ENCODE measurements at regions not wholly inside any gene's neighbourhood (a gene's known extent, or its start where the extent isn't known, plus 50 kb on each side); places are given as distances from the start of the nearest gene placed in this dataset.

- no peak overlapping the region for H3K4me3 Mint-ChIP-seq (ENCODE audit: low read depth)
- no peaks in the 10 kb centered on the region for H3K36me3 Mint-ChIP-seq (ENCODE audit: insufficient read depth)
- DNase-seq (ENCODE audit: low spot score, unreplicated experiment), result no peak
- no peak overlapping the region for H3K27ac Mint-ChIP-seq
- peaks cover 3% of the 10 kb centered on the region for H3K27me3 Mint-ChIP-seq
- TF ChIP-seq CTCF (IDR thresholded peaks at IDR 0.05; ENCODE audit: unreplicated experiment), result no peak
- peaks cover 15% of the 10 kb centered on the region for H3K4me1 Mint-ChIP-seq (ENCODE audit: low read depth)
- no peaks in the 10 kb centered on the region for H3K9me3 Mint-ChIP-seq (ENCODE audit: low read depth)
Observed at GRCh38 chr7:25968205-25968993, 183.6 kb upstream of the NFE2L3 start.

- TF ChIP-seq CTCF (IDR thresholded peaks at IDR 0.05; ENCODE audit: unreplicated experiment), result no peak
- H3K27me3 Mint-ChIP-seq, result peaks cover 3% of the 10 kb centered on the region
- no peak for DNase-seq (ENCODE audit: low spot score, unreplicated experiment)
- peaks cover 5% of the 10 kb centered on the region for H3K4me1 Mint-ChIP-seq (ENCODE audit: low read depth)
- no peak overlapping the region for H3K27ac Mint-ChIP-seq
- H3K36me3 Mint-ChIP-seq (ENCODE audit: insufficient read depth), result no peaks in the 10 kb centered on the region
- no peaks in the 10 kb centered on the region for H3K9me3 Mint-ChIP-seq (ENCODE audit: low read depth)
- H3K4me3 Mint-ChIP-seq (ENCODE audit: low read depth), result no peak overlapping the region
Observed at GRCh38 chr7:25970356-25970755, 181.6 kb upstream of the NFE2L3 start.

GRCh38 chr7:25970911-25971310, 181.1 kb upstream of the NFE2L3 start:
- no peak overlapping the region for H3K27ac Mint-ChIP-seq
- peaks cover 3% of the 10 kb centered on the region for H3K27me3 Mint-ChIP-seq
- no peaks in the 10 kb centered on the region for H3K9me3 Mint-ChIP-seq (ENCODE audit: low read depth)
- no peaks in the 10 kb centered on the region for H3K36me3 Mint-ChIP-seq (ENCODE audit: insufficient read depth)
- peaks cover 5% of the 10 kb centered on the region for H3K4me1 Mint-ChIP-seq (ENCODE audit: low read depth)
- no peak overlapping the region for H3K4me3 Mint-ChIP-seq (ENCODE audit: low read depth)
- no peak for TF ChIP-seq CTCF (IDR thresholded peaks at IDR 0.05; ENCODE audit: unreplicated experiment)
- DNase-seq (ENCODE audit: low spot score, unreplicated experiment), result no peak

- Mint-ChIP-seq H3K9me3 (ENCODE audit: low read depth) (no peaks in the 10 kb centered on the region), H3K27me3 (no peaks in the 10 kb centered on the region)
- TF ChIP-seq CTCF (IDR thresholded peaks at IDR 0.05; ENCODE audit: unreplicated experiment), result no peak
Observed at GRCh38 chr7:25976630-25977029, 175.4 kb upstream of the NFE2L3 start.

GRCh38 chr7:25978466-25978865, 173.5 kb upstream of the NFE2L3 start:
- TF ChIP-seq CTCF (IDR thresholded peaks at IDR 0.05; ENCODE audit: unreplicated experiment), result no peak
- Mint-ChIP-seq H3K27ac (no peak overlapping the region), H3K4me3 (ENCODE audit: low read depth) (no peak overlapping the region), H3K27me3 (no peaks in the 10 kb centered on the region), H3K4me1 (ENCODE audit: low read depth) (no peaks in the 10 kb centered on the region), H3K9me3 (ENCODE audit: low read depth) (no peaks in the 10 kb centered on the region), H3K36me3 (ENCODE audit: insufficient read depth) (no peaks in the 10 kb centered on the region)
- DNase-seq (ENCODE audit: low spot score, unreplicated experiment), result no peak

More at GRCh38 chr7:25976630-25977029, 175.4 kb upstream of the NFE2L3 start:
- no peak for DNase-seq (ENCODE audit: low spot score, unreplicated experiment)
- Mint-ChIP-seq H3K36me3 (ENCODE audit: insufficient read depth) (no peaks in the 10 kb centered on the region), H3K4me1 (ENCODE audit: low read depth) (no peaks in the 10 kb centered on the region), H3K4me3 (ENCODE audit: low read depth) (no peak overlapping the region), H3K27ac (no peak overlapping the region)

Data from progenitor cell of endocrine pancreas (in vitro differentiated cells).